Thyroid gland (tissue), 4 donors: ENCODE measurements at regions not wholly inside any gene's neighbourhood (a gene's known extent, or its start where the extent isn't known, plus 50 kb on each side); places are given as distances from the start of the nearest gene placed in this dataset.

Experiments
- POLR2A ChIP-seq, 2 donors: fragments of 450-650 bp; IDR thresholded peaks; one replicate each; pipeline ENCODE4 v1.6.1; 2017; ENCODE audit warnings: antibody characterized with exemption in 2 of 2, mild to moderate bottlenecking in 2 of 2, moderate library complexity in 1 of 2
- TF ChIP-seq, protein P1 (sequence below), 6 experiments: fragments of 200-600 bp in 3 of 6; fragments of 450-650 bp in 3 of 6; sonication (generic) in 3 of 6; IDR thresholded peaks; one replicate each; pipeline ENCODE4 v1.5.1; 2016 to 2019; ENCODE audit warnings: antibody characterized with exemption in 6 of 6, mild to moderate bottlenecking in 2 of 6, inconsistent platforms in 1 of 6, moderate library complexity in 1 of 6

DNA sequence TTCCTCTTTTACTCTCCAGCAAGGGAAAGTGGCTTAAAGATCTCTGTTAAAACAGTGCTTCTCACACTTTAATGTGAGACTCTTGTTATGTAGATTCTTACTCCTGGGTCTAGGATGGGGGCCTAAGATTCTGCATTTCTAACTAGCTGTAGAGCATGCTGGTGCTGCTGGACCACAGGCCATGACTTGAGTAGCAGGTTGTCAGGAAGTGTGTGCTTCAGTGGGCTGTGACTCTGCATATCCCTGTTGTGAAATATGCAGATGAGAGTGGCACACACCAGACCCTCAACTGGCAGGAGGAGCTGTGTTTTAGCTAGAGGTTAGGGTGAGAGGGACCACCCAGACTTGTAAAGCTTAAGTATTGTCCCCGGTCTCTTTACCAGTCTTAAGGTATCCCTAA is 191.1 kb upstream of the DMRT1 start:
- TF ChIP-seq, protein P1, sequence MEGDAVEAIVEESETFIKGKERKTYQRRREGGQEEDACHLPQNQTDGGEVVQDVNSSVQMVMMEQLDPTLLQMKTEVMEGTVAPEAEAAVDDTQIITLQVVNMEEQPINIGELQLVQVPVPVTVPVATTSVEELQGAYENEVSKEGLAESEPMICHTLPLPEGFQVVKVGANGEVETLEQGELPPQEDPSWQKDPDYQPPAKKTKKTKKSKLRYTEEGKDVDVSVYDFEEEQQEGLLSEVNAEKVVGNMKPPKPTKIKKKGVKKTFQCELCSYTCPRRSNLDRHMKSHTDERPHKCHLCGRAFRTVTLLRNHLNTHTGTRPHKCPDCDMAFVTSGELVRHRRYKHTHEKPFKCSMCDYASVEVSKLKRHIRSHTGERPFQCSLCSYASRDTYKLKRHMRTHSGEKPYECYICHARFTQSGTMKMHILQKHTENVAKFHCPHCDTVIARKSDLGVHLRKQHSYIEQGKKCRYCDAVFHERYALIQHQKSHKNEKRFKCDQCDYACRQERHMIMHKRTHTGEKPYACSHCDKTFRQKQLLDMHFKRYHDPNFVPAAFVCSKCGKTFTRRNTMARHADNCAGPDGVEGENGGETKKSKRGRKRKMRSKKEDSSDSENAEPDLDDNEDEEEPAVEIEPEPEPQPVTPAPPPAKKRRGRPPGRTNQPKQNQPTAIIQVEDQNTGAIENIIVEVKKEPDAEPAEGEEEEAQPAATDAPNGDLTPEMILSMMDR (IDR thresholded peaks at IDR 0.05): no peak
- no peak for TF ChIP-seq POLR2A (IDR thresholded peaks at IDR 0.05)
